ENCODE measurements at regions not wholly inside any gene's neighbourhood (a gene's known extent, or its start where the extent isn't known, plus 50 kb on each side); places are given as distances from the start of the nearest gene placed in this dataset.

- TF ChIP-seq CTCF (IDR thresholded peaks at IDR 0.05; ENCODE audit: poor library complexity, severe bottlenecking), result no peak
- no peak for TF ChIP-seq POLR2AphosphoS5 (IDR thresholded peaks at IDR 0.05)
- no peak for TF ChIP-seq REST (IDR thresholded peaks at IDR 0.05; ENCODE audit: borderline replicate concordance)
- no peak for TF ChIP-seq TAF1 (IDR thresholded peaks at IDR 0.05; ENCODE audit: low read depth)
- TF ChIP-seq EZH2 (IDR thresholded peaks at IDR 0.05; ENCODE audit: borderline replicate concordance, insufficient read depth, low read length, poor library complexity, severe bottlenecking), result no peak
- TF ChIP-seq MXI1 (conservative IDR thresholded peaks at IDR 0.05; ENCODE audit: poor library complexity, severe bottlenecking), result no peak
- TF ChIP-seq RAD21 (conservative IDR thresholded peaks at IDR 0.05), result no peak
- TF ChIP-seq EP300 (conservative IDR thresholded peaks at IDR 0.05; ENCODE audit: poor library complexity, severe bottlenecking), result no peak
Observed at GRCh38 chr2:215707608-215708007, 271.7 kb upstream of the FN1 start.

Measured in neural cell (in vitro differentiated cells).